PC-9 (cell line): ENCODE measurements at regions not wholly inside any gene's neighbourhood (a gene's known extent, or its start where the extent isn't known, plus 50 kb on each side); places are given as distances from the start of the nearest gene placed in this dataset.

Experiments
- BruUV-seq: library from RNA; stranded (reverse); fragments of 400-500 nt; replicated peaks from 2 replicates; lab custom pipeline; 2021; lab: Mats Ljungman, UMichigan
- CTCF ChIA-PET: fragments of 300-600 bp; sonication (Branson Sonifier 250); formaldehyde crosslinking; loops from one replicate; lab custom pipeline; 2022; ENCODE audit warnings: antibody characterized with exemption; lab: Charles Lee
- POLR2A ChIA-PET: fragments of 300-600 bp; sonication (Branson Sonifier 250); formaldehyde crosslinking; loops from one replicate; lab custom pipeline; 2022; ENCODE audit warnings: antibody characterized with exemption; ENCODE audit not compliant: unreplicated experiment; lab: Charles Lee
- DNase-seq, 2 experiments: peaks; one replicate each; pipeline versions ENCODE4 v3.0.0 to v3.0.0-alpha.2; 2015 to 2022; ENCODE audit warnings: mixed read lengths in 1 of 2
- H2AFZ ChIP-seq: fragments of 200-600 bp; sonication (generic); 2 replicates; pipeline ENCODE4 v1.8.1; 2017; ENCODE audit warnings: antibody characterized with exemption
- H3F3A ChIP-seq: fragments of 200-600 bp; sonication (generic); 2 replicates; pipeline ENCODE4 v1.8.1; 2017; ENCODE audit warnings: antibody characterized with exemption, mild to moderate bottlenecking, low read depth; ENCODE audit not compliant: insufficient read depth
- H3K27ac ChIP-seq: fragments of 200-600 bp; sonication (generic); 2 replicates; pipeline ENCODE4 v1.6.1; 2016; ENCODE audit warnings: mixed run types
- H3K27me3 ChIP-seq: fragments of 200-600 bp; sonication (generic); 2 replicates; pipeline ENCODE4 v1.6.1; 2016; ENCODE audit warnings: low read depth, mixed run types; ENCODE audit not compliant: insufficient read depth
- H3K36me3 ChIP-seq: fragments of 200-600 bp; sonication (generic); 2 replicates; pipeline ENCODE4 v1.6.1; 2016; ENCODE audit warnings: low read depth, mixed run types
- H3K4me1 ChIP-seq: fragments of 200-600 bp; sonication (generic); replicated peaks from 2 replicates; pipeline ENCODE4 v1.6.1; 2016; ENCODE audit warnings: mixed run types; ENCODE audit not compliant: insufficient read depth
- H3K4me2 ChIP-seq: fragments of 200-600 bp; sonication (generic); 2 replicates; pipeline ENCODE4 v1.6.1; 2017; ENCODE audit warnings: mixed run types
- H3K4me3 ChIP-seq: fragments of 200-600 bp; sonication (generic); 2 replicates; pipeline ENCODE4 v1.6.1; 2016; ENCODE audit warnings: mixed run types
- H3K79me2 ChIP-seq: fragments of 200-600 bp; sonication (generic); 2 replicates; pipeline ENCODE4 v1.6.1; 2017; ENCODE audit warnings: low read depth, mixed run types
- H3K9me2 ChIP-seq: fragments of 200-600 bp; sonication (generic); 2 replicates; pipeline ENCODE4 v1.8.1; 2017; ENCODE audit warnings: mild to moderate bottlenecking; ENCODE audit not compliant: insufficient read depth
- H3K9me3 ChIP-seq: fragments of 200-600 bp; sonication (generic); 2 replicates; pipeline ENCODE4 v1.8.1; 2016; ENCODE audit warnings: low read depth; ENCODE audit not compliant: insufficient read depth
- H4K20me1 ChIP-seq: fragments of 200-600 bp; sonication (generic); 2 replicates; pipeline ENCODE4 v1.8.1; 2017; ENCODE audit not compliant: insufficient read depth
- EZH2 ChIP-seq: fragments of 200-600 bp; sonication (generic); IDR thresholded peaks from 2 replicates; pipeline ENCODE4 v1.8.0; 2017; ENCODE audit warnings: antibody characterized with exemption, low read depth
- intact Hi-C: fragments of 100-400 bp; cut with micrococcal nuclease; formaldehyde crosslinking; loops from one replicate; pipeline ENCODE4 v1.10.0; 2022; ENCODE audit not compliant: unreplicated experiment
- TF ChIP-seq, protein P1 (sequence below): fragments of 200-600 bp; sonication (generic); conservative IDR thresholded peaks from 2 replicates; pipeline ENCODE4 v1.6.1; 2017; ENCODE audit warnings: mixed run types, antibody characterized with exemption, mild to moderate bottlenecking, moderate library complexity

DNA sequence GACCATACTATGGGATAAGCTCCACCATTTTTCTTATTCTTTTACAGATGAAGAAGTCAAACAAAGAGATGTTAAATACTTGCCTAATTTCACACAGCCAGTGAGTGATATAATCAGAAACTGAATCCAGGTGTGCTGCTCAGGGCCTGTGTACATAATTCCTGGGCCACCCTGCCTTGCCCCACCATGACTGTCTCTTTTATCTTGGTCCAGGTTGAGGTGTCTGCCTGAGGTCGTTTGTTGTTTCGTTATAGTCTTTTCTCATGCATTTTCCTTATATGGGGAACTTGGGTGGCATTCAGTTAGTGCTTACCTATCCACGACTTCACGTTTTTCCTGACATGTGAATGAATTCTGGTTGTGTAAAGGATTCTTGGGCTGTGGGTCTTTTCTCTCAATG lies 277.6 kb downstream of the COL12A1 start:
- TF ChIP-seq, protein P1, sequence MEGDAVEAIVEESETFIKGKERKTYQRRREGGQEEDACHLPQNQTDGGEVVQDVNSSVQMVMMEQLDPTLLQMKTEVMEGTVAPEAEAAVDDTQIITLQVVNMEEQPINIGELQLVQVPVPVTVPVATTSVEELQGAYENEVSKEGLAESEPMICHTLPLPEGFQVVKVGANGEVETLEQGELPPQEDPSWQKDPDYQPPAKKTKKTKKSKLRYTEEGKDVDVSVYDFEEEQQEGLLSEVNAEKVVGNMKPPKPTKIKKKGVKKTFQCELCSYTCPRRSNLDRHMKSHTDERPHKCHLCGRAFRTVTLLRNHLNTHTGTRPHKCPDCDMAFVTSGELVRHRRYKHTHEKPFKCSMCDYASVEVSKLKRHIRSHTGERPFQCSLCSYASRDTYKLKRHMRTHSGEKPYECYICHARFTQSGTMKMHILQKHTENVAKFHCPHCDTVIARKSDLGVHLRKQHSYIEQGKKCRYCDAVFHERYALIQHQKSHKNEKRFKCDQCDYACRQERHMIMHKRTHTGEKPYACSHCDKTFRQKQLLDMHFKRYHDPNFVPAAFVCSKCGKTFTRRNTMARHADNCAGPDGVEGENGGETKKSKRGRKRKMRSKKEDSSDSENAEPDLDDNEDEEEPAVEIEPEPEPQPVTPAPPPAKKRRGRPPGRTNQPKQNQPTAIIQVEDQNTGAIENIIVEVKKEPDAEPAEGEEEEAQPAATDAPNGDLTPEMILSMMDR = no peak
- no peak for TF ChIP-seq EZH2
- Histone ChIP-seq H2AFZ (no peak overlapping the region), H3K9me3 (no peaks in the 10 kb centered on the region), H3K4me2 (no peak overlapping the region), H3K9me2 (no peaks in the 10 kb centered on the region), H3K4me1 (peaks cover 16% of the 10 kb centered on the region), H4K20me1 (no peaks in the 10 kb centered on the region), H3K27ac (no peak overlapping the region), H3K27me3 (no peaks in the 10 kb centered on the region), H3K79me2 (no peaks in the 10 kb centered on the region), H3F3A (no peaks in the 10 kb centered on the region), H3K36me3 (no peaks in the 10 kb centered on the region), H3K4me3 (no peak overlapping the region)
- no peak for DNase-seq
- POLR2A ChIA-PET = no interaction called here
- CTCF ChIA-PET = no interaction called here
- no TSS peak for BruUV-seq
- intact Hi-C loops = no loop called here

DNA sequence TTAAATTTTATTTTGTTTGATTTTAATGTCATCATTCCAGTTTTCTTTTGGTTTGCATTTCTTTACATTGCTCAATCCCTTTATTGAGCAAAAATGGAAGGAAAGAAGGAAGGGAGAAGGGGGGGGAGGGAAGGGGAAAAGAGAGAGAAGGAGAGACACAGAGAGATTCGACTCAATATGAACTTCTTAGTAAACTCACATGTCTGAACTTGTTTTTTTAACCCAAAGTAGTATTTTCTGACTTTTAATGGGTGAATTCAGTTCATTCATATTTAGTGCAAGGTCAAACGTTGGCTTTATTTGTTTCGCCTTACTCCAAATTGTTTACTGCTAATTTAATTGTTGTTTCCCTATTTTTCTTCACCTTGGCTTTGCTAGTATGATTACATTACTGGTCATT lies 278.6 kb downstream of the COL12A1 start:
- CTCF ChIA-PET = no interaction called here
- Histone ChIP-seq H3K4me2 (no peak overlapping the region), H3K9me2 (no peaks in the 10 kb centered on the region), H3K4me1 (peaks cover 7% of the 10 kb centered on the region; the same call in 1 of the 2 replicates), H3K9me3 (no peaks in the 10 kb centered on the region), H3K4me3 (no peak overlapping the region), H3K27me3 (no peaks in the 10 kb centered on the region), H3K79me2 (no peaks in the 10 kb centered on the region), H4K20me1 (no peaks in the 10 kb centered on the region), H3F3A (no peaks in the 10 kb centered on the region), H3K36me3 (no peaks in the 10 kb centered on the region), H3K27ac (no peak overlapping the region), H2AFZ (no peak overlapping the region)
- intact Hi-C loops = no loop called here
- BruUV-seq = no TSS peak
- POLR2A ChIA-PET = no interaction called here
- TF ChIP-seq EZH2 = no peak
- no peak for DNase-seq

DNA sequence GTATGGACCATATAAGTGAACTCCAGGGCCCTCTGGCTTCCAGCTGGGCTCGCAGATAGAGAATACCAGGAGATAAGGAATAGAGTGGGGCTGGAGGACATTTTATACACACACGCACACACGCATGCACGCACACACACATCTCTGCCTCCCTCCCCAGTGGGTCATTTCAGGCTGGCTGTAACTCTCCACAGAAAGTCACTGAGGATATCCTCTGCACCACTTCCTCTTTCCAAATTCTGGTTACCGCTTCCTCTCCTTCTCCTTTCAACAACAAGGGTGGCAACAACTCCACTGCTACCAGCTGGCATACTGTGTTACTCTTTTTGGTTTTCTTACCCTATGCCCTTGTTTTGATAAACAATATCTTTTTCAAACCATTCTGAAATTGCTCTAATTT lies 280.2 kb downstream of the COL12A1 start:
- no peak overlapping the region for H2AFZ ChIP-seq
- TF ChIP-seq, protein P1 = no peak
- no peak for TF ChIP-seq EZH2
- CTCF ChIA-PET = interaction anchor here (0.7 kb wide), 1 partner anchor 9 kb away, joined by 3 read pairs; no protein-coding TSS in a partner anchor
- no peak overlapping the region for H3K27ac ChIP-seq
- no TSS peak for BruUV-seq
- no peaks in the 10 kb centered on the region for H3K27me3 ChIP-seq
- POLR2A ChIA-PET = no interaction called here
- no peaks in the 10 kb centered on the region for H3K4me1 ChIP-seq
- no peak for DNase-seq
- H3K4me3 ChIP-seq = no peak overlapping the region
- H3K36me3 ChIP-seq = no peaks in the 10 kb centered on the region
- H3K4me2 ChIP-seq = no peak overlapping the region
- H3K9me3 ChIP-seq = no peaks in the 10 kb centered on the region
- intact Hi-C loops = no loop called here
- H3K79me2 ChIP-seq = no peaks in the 10 kb centered on the region
- no peaks in the 10 kb centered on the region for H4K20me1 ChIP-seq
- no peaks in the 10 kb centered on the region for H3F3A ChIP-seq
- no peaks in the 10 kb centered on the region for H3K9me2 ChIP-seq

DNA sequence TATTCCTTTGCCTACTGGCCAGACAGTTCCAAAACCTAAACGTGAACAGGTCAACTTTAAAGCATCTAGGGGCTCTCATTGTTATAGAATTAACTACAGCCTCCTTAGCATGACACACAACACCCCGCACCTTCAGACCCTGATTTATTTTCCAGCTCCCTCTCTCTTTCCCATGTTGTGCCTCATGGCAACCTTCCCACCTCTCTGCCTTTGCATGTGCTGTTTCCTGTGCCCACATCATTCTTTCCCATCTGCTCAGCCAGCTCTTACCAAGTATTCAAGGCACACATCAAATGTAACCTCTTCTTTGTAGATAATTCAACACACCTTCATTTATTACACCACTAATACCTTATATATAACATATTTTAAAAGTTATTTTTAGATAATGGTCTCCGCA lies 291.0 kb downstream of the COL12A1 start:
- H3K79me2 ChIP-seq = no peaks in the 10 kb centered on the region
- no peaks in the 10 kb centered on the region for H4K20me1 ChIP-seq
- intact Hi-C loops = no loop called here
- no peak overlapping the region for H3K27ac ChIP-seq
- H3K4me3 ChIP-seq = no peak overlapping the region
- CTCF ChIA-PET = no interaction called here
- H3K9me2 ChIP-seq = no peaks in the 10 kb centered on the region
- TF ChIP-seq, protein P1 = no peak
- no peak for TF ChIP-seq EZH2
- H3K9me3 ChIP-seq = no peaks in the 10 kb centered on the region
- POLR2A ChIA-PET = no interaction called here
- no peaks in the 10 kb centered on the region for H3K36me3 ChIP-seq
- no peaks in the 10 kb centered on the region for H3K27me3 ChIP-seq
- no peak overlapping the region for H2AFZ ChIP-seq
- H3K4me1 ChIP-seq = no peaks in the 10 kb centered on the region
- no peak for DNase-seq
- no peak overlapping the region for H3K4me2 ChIP-seq
- no peaks in the 10 kb centered on the region for H3F3A ChIP-seq
- no TSS peak for BruUV-seq
